Tibial artery (tissue), 4 donors: ENCODE measurements at regions not wholly inside any gene's neighbourhood (a gene's known extent, or its start where the extent isn't known, plus 50 kb on each side); places are given as distances from the start of the nearest gene placed in this dataset.
"Not testable (repeated sequence)": the region's sequence is repeated elsewhere in the genome, so short reads cannot be mapped to it uniquely, and the experiment has no call there.

ENCODE experiments used
- DNase-seq, 2 donors: peaks; one replicate each; pipeline ENCODE4 v3.0.0-alpha.2; 2019
- H3K27ac ChIP-seq, 2 donors: fragments of 200-600 bp; sonication (generic) in 1 of 2; 1 replicate in 1 of 2; 2 replicates in 1 of 2; pipeline ENCODE4 v1.5.1; 2018 to 2019; ENCODE audit warnings: mild to moderate bottlenecking in 1 of 2
- H3K27me3 ChIP-seq, 2 donors: fragments of 200-600 bp; sonication (generic) in 1 of 2; one replicate each; pipeline versions ENCODE4 v1.5.1 to v1.6.0; 2016 to 2019
- H3K36me3 ChIP-seq, 3 donors: fragments of 200-600 bp; sonication (generic) in 2 of 3; one replicate each; pipeline ENCODE4 v1.5.1; 2016 to 2019; ENCODE audit warnings: mild to moderate bottlenecking in 2 of 3
- H3K4me1 ChIP-seq, 4 donors: fragments of 200-600 bp; sonication (generic) in 2 of 4; 1 replicate in 3 of 4; 2 replicates in 1 of 4; pipeline ENCODE4 v1.5.1; 2016 to 2019
- H3K4me3 ChIP-seq, 2 donors: fragments of 200-600 bp; sonication (generic) in 1 of 2; 1 replicate in 1 of 2; 2 replicates in 1 of 2; pipeline ENCODE4 v1.5.1; 2018 to 2019; ENCODE audit warnings: mild to moderate bottlenecking in 2 of 2
- H3K9me3 ChIP-seq, 3 donors: fragments of 200-600 bp; sonication (generic) in 1 of 3; one replicate each; pipeline ENCODE4 v1.5.1; 2016 to 2019
- CTCF ChIP-seq, 2 experiments: fragments of 200-600 bp in 1 of 2; fragments of 450-650 bp in 1 of 2; IDR thresholded peaks; one replicate each; pipeline ENCODE4 v1.5.1; 2017 to 2019; ENCODE audit warnings: antibody characterized with exemption in 2 of 2, mild to moderate bottlenecking in 1 of 2, moderate library complexity in 1 of 2
- intact Hi-C: fragments of 100-400 bp; cut with DNase I; formaldehyde crosslinking; loops from one replicate; pipeline ENCODE4 v1.15.0; 2023; ENCODE audit warnings: low total_unique reads

DNA sequence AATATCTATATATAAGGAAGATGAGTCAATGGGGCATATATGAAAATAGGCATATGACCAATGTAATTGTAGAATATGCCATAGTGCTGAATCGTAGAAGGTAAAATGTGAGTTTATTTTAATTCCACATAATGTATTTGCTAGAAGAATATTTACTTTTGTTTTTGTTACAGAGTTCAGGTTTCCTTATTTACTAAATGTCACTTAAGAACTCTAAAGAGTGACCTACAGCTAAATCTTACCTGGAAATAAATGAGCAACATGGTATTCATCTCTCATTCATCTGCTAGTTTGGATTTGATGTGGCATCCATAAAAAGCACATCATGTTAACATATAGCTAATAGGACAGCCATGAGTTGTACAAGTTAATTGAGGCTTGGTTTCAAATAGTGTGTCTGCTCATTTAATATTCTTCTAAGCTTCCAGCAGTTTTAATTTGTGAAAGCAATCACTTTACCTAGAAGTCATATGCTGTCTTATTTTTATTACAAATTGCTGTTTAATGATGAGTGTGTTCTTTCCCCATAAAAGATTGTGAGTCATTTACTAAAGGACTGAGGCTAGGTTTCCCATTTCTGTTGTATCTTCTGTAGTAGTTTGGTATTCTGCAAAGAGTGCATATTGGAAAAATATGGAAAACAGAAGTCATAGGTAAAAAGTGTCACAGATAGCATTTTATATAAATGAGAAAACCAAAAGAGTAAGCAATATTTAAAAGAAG is 222.1 kb upstream of the POU1F1 start:
- H3K4me3 ChIP-seq, result no peak overlapping the region
- no peak for TF ChIP-seq CTCF (IDR thresholded peaks at IDR 0.05)
- H3K27ac ChIP-seq, result no peak overlapping the region
- DNase-seq, result no peak
- H3K4me1 ChIP-seq, result no peaks in the 10 kb centered on the region
- no peaks in the 10 kb centered on the region for H3K36me3 ChIP-seq
- intact Hi-C loops, result no loop called here
- no peaks in the 10 kb centered on the region for H3K9me3 ChIP-seq
- H3K27me3 ChIP-seq, result no peaks in the 10 kb centered on the region

GRCh38 chr3:87495938-87496337 is 219.6 kb upstream of the POU1F1 start:
- no peak overlapping the region for H3K4me3 ChIP-seq
- no peak overlapping the region for H3K27ac ChIP-seq
- no peak for DNase-seq
- H3K36me3 ChIP-seq, result no peaks in the 10 kb centered on the region
- no peaks in the 10 kb centered on the region for H3K27me3 ChIP-seq
- intact Hi-C loops, result no loop called here
- no peaks in the 10 kb centered on the region for H3K4me1 ChIP-seq
- TF ChIP-seq CTCF (IDR thresholded peaks at IDR 0.05), result no peak
- no peaks in the 10 kb centered on the region for H3K9me3 ChIP-seq

GRCh38 chr3:87494264-87494663 is 217.9 kb upstream of the POU1F1 start:
- no peaks in the 10 kb centered on the region for H3K27me3 ChIP-seq
- H3K27ac ChIP-seq, result no peak overlapping the region
- no peak for DNase-seq
- no peaks in the 10 kb centered on the region for H3K4me1 ChIP-seq
- no peak for TF ChIP-seq CTCF (IDR thresholded peaks at IDR 0.05)
- no peaks in the 10 kb centered on the region for H3K36me3 ChIP-seq
- intact Hi-C loops, result no loop called here
- H3K4me3 ChIP-seq, result no peak overlapping the region
- no peaks in the 10 kb centered on the region for H3K9me3 ChIP-seq

GRCh38 chr3:87491843-87492242 is 215.5 kb upstream of the POU1F1 start:
- intact Hi-C loops, result no loop called here
- Histone ChIP-seq H3K9me3 (no peaks in the 10 kb centered on the region), H3K4me1 (no peaks in the 10 kb centered on the region), H3K27ac (no peak overlapping the region), H3K36me3 (no peaks in the 10 kb centered on the region), H3K4me3 (no peak overlapping the region), H3K27me3 (no peaks in the 10 kb centered on the region)
- no peak for TF ChIP-seq CTCF (IDR thresholded peaks at IDR 0.05)
- no peak for DNase-seq

DNA sequence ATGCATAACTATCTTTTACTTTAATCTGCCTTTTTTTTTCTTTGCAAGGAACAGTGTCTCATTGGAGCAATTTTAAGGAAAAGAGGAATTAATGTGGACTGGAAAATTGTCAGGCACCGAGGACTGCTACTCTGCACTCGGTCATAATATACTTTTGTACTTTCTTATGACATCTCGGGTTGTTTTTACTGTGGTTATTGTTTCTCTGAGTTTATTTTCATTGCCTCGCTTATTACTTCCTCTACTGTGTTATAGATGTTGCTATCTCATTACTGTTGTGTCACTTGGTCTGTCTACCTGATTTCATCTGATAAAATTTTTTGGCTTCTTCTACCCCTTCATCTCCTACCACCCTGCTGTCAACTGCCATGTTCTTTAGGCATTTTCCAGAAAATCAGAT is 213.5 kb upstream of the POU1F1 start:
- no peaks in the 10 kb centered on the region for H3K9me3 ChIP-seq
- DNase-seq, result no peak
- H3K4me1 ChIP-seq, result no peaks in the 10 kb centered on the region
- intact Hi-C loops, result no loop called here
- H3K36me3 ChIP-seq, result no peaks in the 10 kb centered on the region
- H3K27ac ChIP-seq, result no peak overlapping the region
- TF ChIP-seq CTCF (IDR thresholded peaks at IDR 0.05), result no peak
- no peaks in the 10 kb centered on the region for H3K27me3 ChIP-seq
- H3K4me3 ChIP-seq, result no peak overlapping the region

GRCh38 chr3:87488765-87489164 is 212.4 kb upstream of the POU1F1 start:
- H3K27ac ChIP-seq, result no peak overlapping the region
- H3K4me1 ChIP-seq, result no peaks in the 10 kb centered on the region
- H3K36me3 ChIP-seq, result no peaks in the 10 kb centered on the region
- H3K4me3 ChIP-seq, result no peak overlapping the region
- no peaks in the 10 kb centered on the region for H3K9me3 ChIP-seq
- DNase-seq, result no peak
- no peaks in the 10 kb centered on the region for H3K27me3 ChIP-seq
- TF ChIP-seq CTCF (IDR thresholded peaks at IDR 0.05), result no peak
- intact Hi-C loops, result no loop called here

- H3K4me1 ChIP-seq, H3K27ac ChIP-seq, H3K36me3 ChIP-seq, H3K4me3 ChIP-seq, H3K9me3 ChIP-seq, H3K27me3 ChIP-seq, intact Hi-C loops, DNase-seq: not testable (repeated sequence)
These were observed 210.3 kb upstream of the POU1F1 start for GRCh38 chr3:87486635-87487034.
